GM20000 (cell line): ENCODE measurements at regions not wholly inside any gene's neighbourhood (a gene's known extent, or its start where the extent isn't known, plus 50 kb on each side); places are given as distances from the start of the nearest gene placed in this dataset.

Experiments used
- DNase-seq: peaks from one replicate; pipeline ENCODE4 v3.0.0; 2012; ENCODE audit warnings: low spot score
- CTCF ChIP-seq: IDR thresholded peaks from 2 replicates; pipeline ENCODE4 v1.5.1; 2012; ENCODE audit warnings: mild to moderate bottlenecking, control low read depth; ENCODE audit errors: extremely low read depth, missing control alignments

- DNase-seq: no peak
- TF ChIP-seq CTCF: no peak
These were observed 127.6 kb upstream of the JCAD start for GRCh38 chr10:30187010-30187409.

GRCh38 chr10:30186371-30186875 lies 127.0 kb upstream of the JCAD start:
- TF ChIP-seq CTCF: no peak
- no peak for DNase-seq

- no peak for TF ChIP-seq CTCF
- no peak for DNase-seq
These were observed 126.5 kb upstream of the JCAD start for GRCh38 chr10:30185916-30186315.

GRCh38 chr10:30185341-30185740 lies 126.0 kb upstream of the JCAD start:
- TF ChIP-seq CTCF: no peak
- DNase-seq: no peak

GRCh38 chr10:30184397-30185033 lies 125.1 kb upstream of the JCAD start:
- no peak for DNase-seq
- no peak for TF ChIP-seq CTCF

GRCh38 chr10:30183055-30183402 lies 123.6 kb upstream of the JCAD start:
- no peak for DNase-seq
- TF ChIP-seq CTCF: no peak

GRCh38 chr10:30182191-30183054 lies 123.0 kb upstream of the JCAD start:
- DNase-seq: no peak
- TF ChIP-seq CTCF: no peak
